Endothelial cell of hepatic sinusoid (primary cell): ENCODE measurements at regions not wholly inside any gene's neighbourhood (a gene's known extent, or its start where the extent isn't known, plus 50 kb on each side); places are given as distances from the start of the nearest gene placed in this dataset.
"Not testable (repeated sequence)": the region's sequence is repeated elsewhere in the genome, so short reads cannot be mapped to it uniquely, and the experiment has no call there.

Source experiments
- in situ Hi-C: cut with HindIII; loops from 2 replicates; pipeline ENCODE4 v1.10.0; 2017; ENCODE audit warnings: low sequenced_read_pairs

DNA sequence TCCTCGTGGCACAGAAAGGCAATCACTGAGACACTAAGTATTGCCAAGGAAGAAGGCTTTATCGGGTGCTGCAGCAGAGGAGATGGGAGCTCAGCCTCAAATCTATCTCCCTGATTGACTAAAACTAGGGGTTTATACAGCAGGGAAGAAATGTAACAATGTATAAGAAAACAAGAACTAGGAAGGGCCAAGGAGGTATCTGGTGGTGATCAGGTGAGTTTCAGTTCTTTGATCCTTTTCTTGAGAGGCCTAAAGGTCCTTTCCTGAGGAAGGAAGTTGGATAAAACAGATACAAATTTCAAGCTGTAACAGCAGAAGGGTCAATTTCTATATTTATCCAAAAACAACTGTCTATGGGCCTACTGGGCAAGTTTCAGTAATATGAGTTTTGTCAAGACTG lies 212.4 kb downstream of the COPRS start:
- in situ Hi-C loops = no loop called here

DNA sequence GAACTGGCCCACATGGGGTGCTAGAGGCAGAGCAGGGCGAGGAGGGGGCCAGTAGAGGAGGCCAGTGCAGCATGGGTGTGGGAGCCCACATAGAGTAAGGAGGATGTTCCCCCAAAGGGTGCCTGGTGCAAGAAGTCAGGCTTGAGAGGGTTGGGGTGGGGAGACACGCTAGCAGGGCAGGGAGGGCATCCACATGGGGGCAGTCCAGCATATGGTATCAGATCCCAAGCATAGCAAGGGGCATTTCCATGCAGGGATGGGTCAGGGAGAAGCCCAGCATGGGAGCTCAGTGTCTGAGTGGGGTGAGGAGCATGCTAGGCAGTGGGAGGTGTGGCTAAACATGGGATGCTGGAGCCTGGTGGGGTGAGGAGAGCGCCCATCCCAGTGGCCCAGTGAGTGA lies 213.7 kb downstream of the COPRS start:
- in situ Hi-C loops = no loop called here

DNA sequence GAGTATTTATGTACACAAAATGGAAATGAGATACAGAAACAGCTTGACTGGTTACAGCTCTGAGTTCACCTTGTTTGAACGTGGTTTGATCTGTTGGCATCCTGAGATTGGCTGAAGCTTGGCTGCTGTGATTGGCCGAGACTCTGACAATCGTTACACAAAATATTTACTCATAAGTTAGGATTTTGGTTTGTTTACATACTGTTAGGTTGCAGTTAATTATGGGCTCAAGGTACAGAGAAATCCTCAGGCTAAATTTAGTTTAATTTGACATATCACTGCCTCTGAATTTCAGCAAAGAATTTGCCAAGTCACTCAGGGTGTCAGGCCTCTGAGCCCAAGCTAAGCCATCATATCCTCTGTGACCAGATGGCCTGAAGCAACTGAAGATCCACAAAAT lies 227.3 kb downstream of the COPRS start:
- in situ Hi-C loops = loop anchor here (5.0 to 10.0 kb wide), 3 partner anchors 34 to 94 kb away; no protein-coding TSS in a partner anchor

- in situ Hi-C loops = loop anchor here (5.0 to 10.0 kb wide), 3 partner anchors 34 to 94 kb away; no protein-coding TSS in a partner anchor
Measured at GRCh38 chr17:31630866-31631265, 228.2 kb downstream of the COPRS start.

GRCh38 chr17:31629696-31630470 lies 229.2 kb downstream of the COPRS start:
- in situ Hi-C loops = loop anchor here (5.0 to 10.0 kb wide), 3 partner anchors 33 to 93 kb away; no protein-coding TSS in a partner anchor

DNA sequence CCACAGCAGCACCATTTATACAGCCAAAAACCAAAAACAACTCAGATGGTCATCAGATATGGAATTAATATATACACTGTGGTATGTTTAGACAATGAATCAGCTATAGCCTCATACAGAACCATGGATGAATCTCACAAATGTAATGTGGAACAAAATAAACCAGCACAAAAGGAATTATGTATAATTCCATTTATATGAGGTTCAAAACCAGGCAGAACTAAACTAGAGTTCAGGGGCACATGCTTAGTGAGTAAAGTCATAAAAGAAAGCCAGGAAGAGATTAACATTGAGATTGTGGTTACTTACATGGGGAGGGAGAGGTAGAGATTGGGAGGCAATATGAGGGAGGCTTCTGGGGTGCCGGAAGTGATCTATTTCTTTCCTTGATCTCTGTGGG lies 231.1 kb downstream of the COPRS start:
- in situ Hi-C loops = no loop called here

GRCh38 chr17:31623990-31624389 lies 232.5 kb downstream of the RAB11FIP4 start:
- in situ Hi-C loops = no loop called here

- in situ Hi-C loops = no loop called here
Measured at GRCh38 chr17:31622500-31622899, 231.0 kb downstream of the RAB11FIP4 start.

- in situ Hi-C loops = no loop called here
Measured at GRCh38 chr17:31621566-31621965, 230.1 kb downstream of the RAB11FIP4 start.

- in situ Hi-C loops = not testable (repeated sequence)
Measured at GRCh38 chr17:31611053-31611452, 219.6 kb downstream of the RAB11FIP4 start.

DNA sequence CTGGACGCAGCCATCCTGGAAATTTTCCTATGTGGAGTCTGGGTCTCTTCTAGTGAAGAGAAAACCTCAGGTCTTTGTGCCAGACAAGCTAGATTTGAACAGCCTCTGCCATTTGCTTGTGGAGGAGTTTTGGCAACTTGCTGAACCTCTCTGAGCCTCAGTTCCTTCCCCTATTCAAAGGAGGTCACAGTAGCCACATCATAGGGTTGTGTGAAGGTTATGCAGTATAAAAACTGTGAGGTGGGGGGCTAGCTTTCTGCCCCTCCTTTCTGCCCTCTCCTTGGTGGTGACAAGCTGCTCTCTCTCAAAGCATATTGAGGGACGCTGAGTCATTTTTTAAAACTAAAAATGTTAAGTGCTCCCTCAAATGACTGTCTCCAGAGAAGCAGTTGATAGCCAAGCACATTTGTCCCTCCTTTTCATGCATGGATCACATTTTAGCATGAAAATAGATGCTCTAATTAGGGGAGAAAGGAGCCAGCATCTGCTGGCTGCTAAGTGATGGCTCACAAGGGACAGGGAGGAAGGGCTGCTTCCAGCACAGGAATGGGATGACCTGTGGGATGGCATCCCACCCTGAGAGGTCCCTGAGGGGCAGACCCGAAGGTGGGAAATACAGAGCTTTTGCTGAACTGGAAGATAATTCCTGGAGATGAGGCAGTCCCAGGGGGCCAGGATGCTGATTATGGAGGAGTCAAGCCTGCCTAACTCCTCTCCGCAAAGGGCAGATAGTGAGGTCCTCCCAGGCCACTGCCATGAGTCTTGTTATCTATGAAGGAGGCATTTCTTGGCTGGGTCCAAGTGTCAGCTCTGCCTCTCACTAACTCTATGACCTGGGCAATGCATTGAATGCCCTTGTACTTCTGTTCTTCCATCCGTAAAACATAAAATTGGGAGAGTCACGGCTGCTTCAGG lies 218.8 kb downstream of the RAB11FIP4 start:
- in situ Hi-C loops = no loop called here

DNA sequence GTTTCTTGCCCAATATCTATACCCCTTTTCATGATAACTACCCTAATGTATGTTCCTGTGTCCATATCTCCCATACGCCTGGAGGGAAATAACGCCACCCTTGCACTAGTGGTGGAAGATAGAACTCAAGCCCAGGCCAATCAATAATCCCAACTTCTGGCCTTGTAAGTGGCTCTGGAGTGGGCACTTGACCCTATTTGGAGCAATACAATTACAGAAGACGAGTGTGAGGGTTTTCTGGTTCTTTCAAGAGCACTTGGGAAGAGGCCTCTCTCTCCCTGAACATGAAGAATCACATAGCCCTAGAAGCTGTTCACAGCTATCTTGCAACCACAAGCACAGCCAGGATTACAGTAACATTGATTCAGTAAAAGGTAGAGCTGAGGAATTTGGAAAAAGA lies 217.9 kb downstream of the RAB11FIP4 start:
- in situ Hi-C loops = no loop called here

GRCh38 chr17:31608659-31609254 lies 217.3 kb downstream of the RAB11FIP4 start:
- in situ Hi-C loops = no loop called here

DNA sequence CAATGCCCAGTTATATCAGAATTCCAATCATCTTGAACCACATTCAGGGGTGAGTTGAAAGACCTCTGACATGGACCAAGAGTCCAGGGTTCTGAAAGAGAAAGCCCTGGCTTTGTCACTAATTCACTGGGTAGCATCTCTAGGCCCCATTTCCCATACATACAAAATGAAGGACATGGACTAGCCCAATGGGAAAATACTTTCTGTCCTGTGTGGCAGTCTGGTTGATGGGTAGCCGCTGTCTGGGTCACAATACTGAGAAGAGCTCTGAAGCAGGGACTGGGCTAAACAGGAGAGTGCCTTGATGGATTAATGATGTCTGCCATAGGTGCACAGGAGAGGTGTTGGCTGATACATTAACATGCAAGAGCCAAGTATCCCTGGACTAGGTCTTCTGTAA lies 214.3 kb downstream of the RAB11FIP4 start:
- in situ Hi-C loops = no loop called here

- in situ Hi-C loops = no loop called here
Measured at GRCh38 chr17:31604936-31605335, 213.5 kb downstream of the RAB11FIP4 start.

DNA sequence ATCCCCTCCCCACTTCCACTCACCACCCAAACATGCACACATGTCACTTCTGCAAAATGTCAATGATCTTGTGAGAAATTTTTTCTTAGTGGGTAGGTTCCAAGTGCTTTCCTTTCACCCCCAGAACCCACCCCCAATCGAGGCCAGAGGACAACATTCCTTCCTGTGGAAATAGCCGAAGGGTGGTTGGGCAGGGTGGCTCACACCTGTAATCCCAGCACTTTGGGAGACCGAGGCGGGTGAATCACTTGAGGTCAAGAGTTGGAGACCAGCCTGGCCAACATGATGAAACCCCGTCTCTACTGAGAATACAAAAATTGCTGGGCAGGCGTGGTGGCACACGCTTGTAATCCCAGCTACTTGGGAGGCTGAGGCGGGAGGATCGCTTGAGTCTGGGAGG lies 208.7 kb downstream of the RAB11FIP4 start:
- in situ Hi-C loops = not testable (repeated sequence)

DNA sequence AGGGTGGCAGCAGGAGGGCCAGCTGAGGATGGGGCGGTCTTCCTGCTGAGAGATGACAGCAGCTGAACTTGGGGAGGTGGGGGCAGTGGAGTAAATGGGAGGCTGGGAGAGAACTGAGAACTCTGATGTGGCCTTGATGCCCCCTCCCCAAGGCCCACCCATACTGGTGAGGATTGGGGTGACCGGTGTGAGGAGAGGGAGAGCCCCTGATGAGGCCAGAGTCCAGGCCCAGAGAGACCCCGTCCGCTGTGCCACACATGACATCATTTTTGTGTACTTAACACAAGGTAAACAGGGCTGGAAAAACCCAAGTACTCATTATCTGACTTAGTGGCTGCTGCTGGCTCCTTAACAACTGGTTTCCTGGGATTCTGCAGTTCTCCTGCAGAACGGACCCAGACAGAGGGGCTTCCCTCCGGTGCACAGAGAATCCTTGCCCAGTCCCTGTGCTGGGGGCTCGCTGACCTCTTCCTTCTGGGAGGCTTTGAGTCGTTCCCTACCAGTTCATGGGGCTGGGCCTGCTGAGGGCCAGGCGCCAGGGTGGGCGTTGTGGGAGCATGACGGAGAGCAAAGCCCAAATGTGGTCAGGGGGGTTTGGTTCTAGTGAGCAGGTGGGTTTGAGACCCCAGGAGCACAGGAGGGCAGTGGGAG lies 207.6 kb downstream of the RAB11FIP4 start:
- in situ Hi-C loops = loop anchor here (5.0 kb wide), 1 partner anchor 33 kb away; no protein-coding TSS in a partner anchor

DNA sequence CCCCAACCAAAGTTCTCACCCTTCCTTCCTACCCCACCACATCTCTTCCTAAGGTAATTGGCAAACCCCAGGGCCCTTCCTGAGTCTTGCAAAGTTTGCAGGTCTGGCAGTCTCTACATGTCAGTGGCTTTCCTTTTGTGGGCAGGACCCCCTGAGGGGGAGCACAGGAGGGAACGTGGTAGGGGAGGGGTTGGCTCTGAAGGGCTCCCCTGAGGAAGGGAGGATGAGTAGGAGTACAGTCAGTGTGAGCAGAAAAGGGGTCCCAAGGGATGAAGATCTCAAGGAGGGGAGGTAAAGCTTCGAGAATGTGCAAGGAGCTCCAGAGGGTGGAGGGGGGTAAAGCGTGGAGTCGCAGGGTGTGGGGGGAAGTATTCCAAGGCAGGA lies 206.9 kb downstream of the RAB11FIP4 start:
- in situ Hi-C loops = loop anchor here (5.0 kb wide), 1 partner anchor 34 kb away; no protein-coding TSS in a partner anchor

- in situ Hi-C loops = loop anchor here (5.0 kb wide), 1 partner anchor 34 kb away; no protein-coding TSS in a partner anchor
Measured at GRCh38 chr17:31597646-31598398, 206.3 kb downstream of the RAB11FIP4 start.
